H1 (cell line): ENCODE measurements at regions not wholly inside any gene's neighbourhood (a gene's known extent, or its start where the extent isn't known, plus 50 kb on each side); places are given as distances from the start of the nearest gene placed in this dataset.

Source experiments
- CTCF ChIA-PET: fragments of 300-600 bp; sonication (Branson Sonifier 250); formaldehyde crosslinking; loops from one replicate; lab custom pipeline; 2021; ENCODE audit not compliant: partially characterized antibody; lab: Charles Lee
- POLR2A ChIA-PET: fragments of 300-600 bp; sonication (Branson Sonifier 250); formaldehyde crosslinking; loops from one replicate; lab custom pipeline; 2021; ENCODE audit warnings: inconsistent platforms; ENCODE audit not compliant: partially characterized antibody; lab: Charles Lee
- DNase-seq, 2 experiments: peaks; one replicate each; pipeline versions ENCODE4 v3.0.0 to v3.0.0-alpha.2; 2010 to 2022; ENCODE audit warnings: low spot score in 2 of 2, low read depth in 1 of 2, mixed read lengths in 1 of 2
- FAIRE-seq: peaks from 2 replicates; lab custom pipeline; 2011; peaks lifted over from hg19 to GRCh38; lab: Jason Lieb, UNC
- H2AFZ ChIP-seq: 2 replicates; pipeline ENCODE4 v1.8.1; 2012; ENCODE audit warnings: low read length, inconsistent platforms
- H2AK5ac ChIP-seq: 2 replicates; pipeline ENCODE4 v1.6.1; 2013; ENCODE audit warnings: low read depth, low read length
- H2BK120ac ChIP-seq: replicated peaks from 2 replicates; pipeline ENCODE3; 2013; ENCODE audit warnings: low read depth, low read length, inconsistent platforms
- H2BK12ac ChIP-seq: 2 replicates; pipeline ENCODE4 v1.6.1; 2013; ENCODE audit warnings: low read depth, low read length
- H2BK15ac ChIP-seq: 2 replicates; pipeline ENCODE4 v1.6.1; 2013; ENCODE audit warnings: low read length
- H2BK20ac ChIP-seq: 2 replicates; pipeline ENCODE4 v1.6.1; 2013; ENCODE audit warnings: low read length
- H2BK5ac ChIP-seq: 2 replicates; pipeline ENCODE4 v1.6.1; 2013; ENCODE audit warnings: low read depth, low read length
- H3K14ac ChIP-seq: 2 replicates; pipeline ENCODE4 v1.6.1; 2013; ENCODE audit warnings: inconsistent platforms; ENCODE audit not compliant: insufficient read length
- H3K18ac ChIP-seq: 2 replicates; pipeline ENCODE4 v1.6.1; 2013; ENCODE audit warnings: low read length; ENCODE audit errors: extremely low read depth
- H3K23ac ChIP-seq: 2 replicates; pipeline ENCODE4 v1.6.1; 2013; ENCODE audit warnings: inconsistent platforms; ENCODE audit not compliant: insufficient read length
- H3K23me2 ChIP-seq: 2 replicates; pipeline ENCODE4 v1.6.1; 2013; ENCODE audit warnings: low read depth, low read length
- H3K27ac ChIP-seq: 2 replicates; pipeline ENCODE4 v1.6.1; 2011; ENCODE audit warnings: low read depth, low read length, inconsistent platforms
- H3K27me3 ChIP-seq, 4 experiments: replicated peaks in 1 of 4; 1 replicate in 1 of 4; 2 replicates in 3 of 4; pipeline versions ENCODE4 v1.6.1 to v1.8.1; 2011 to 2013; ENCODE audit warnings: low read length in 3 of 4, mild to moderate bottlenecking in 3 of 4, inconsistent platforms in 2 of 4, mixed read lengths in 2 of 4, moderate library complexity in 1 of 4; ENCODE audit not compliant: control insufficient read depth in 3 of 4, insufficient read depth in 3 of 4; ENCODE audit errors: extremely low read depth in 1 of 4
- H3K36me3 ChIP-seq, 4 experiments: 2 replicates each; pipeline versions ENCODE4 v1.6.1 to v1.8.1; 2011 to 2013; ENCODE audit warnings: mild to moderate bottlenecking in 4 of 4, low read length in 3 of 4, moderate library complexity in 2 of 4, control low read depth in 1 of 4, inconsistent platforms in 1 of 4; ENCODE audit not compliant: insufficient read depth in 4 of 4, control insufficient read depth in 2 of 4
- H3K4ac ChIP-seq: replicated peaks from 2 replicates; pipeline ENCODE3; 2013; ENCODE audit warnings: low read length, low read depth, mixed read lengths, inconsistent platforms; ENCODE audit not compliant: insufficient read length
- H3K4me1 ChIP-seq, 4 experiments: replicated peaks in 1 of 4; 1 replicate in 1 of 4; 2 replicates in 3 of 4; pipeline versions ENCODE4 v1.6.1 to v1.8.1; 2011 to 2013; ENCODE audit warnings: low read length in 3 of 4, inconsistent platforms in 2 of 4, mixed read lengths in 1 of 4; ENCODE audit not compliant: insufficient read depth in 4 of 4, control insufficient read depth in 3 of 4
- H3K4me2 ChIP-seq, 2 experiments: 2 replicates each; pipeline versions ENCODE4 v1.6.1 to v1.8.1; 2011 to 2013; ENCODE audit warnings: low read depth in 2 of 2, low read length in 2 of 2, control low read depth in 1 of 2, inconsistent platforms in 1 of 2, mild to moderate bottlenecking in 1 of 2; ENCODE audit not compliant: insufficient read depth in 1 of 2
- H3K4me3 ChIP-seq, 4 experiments: fragments of 200-600, 300-600 bp in 1 of 4; sonication (generic), shearing (Covaris generic), sonication (Bioruptor Twin) in 1 of 4; 2 replicates each; pipeline versions ENCODE4 v1.5.1 to v1.8.1; 2011 to 2016; ENCODE audit warnings: low read length in 4 of 4, low read depth in 3 of 4, control low read depth in 2 of 4, inconsistent platforms in 2 of 4, mild to moderate bottlenecking in 2 of 4, mixed read lengths in 1 of 4, moderate library complexity in 1 of 4; ENCODE audit not compliant: insufficient read depth in 2 of 4; ENCODE audit errors: extremely low read depth in 1 of 4
- H3K56ac ChIP-seq: replicated peaks from 2 replicates; pipeline ENCODE3; 2013; ENCODE audit warnings: low read depth, mild to moderate bottlenecking, mixed read lengths, low read length, inconsistent platforms; ENCODE audit not compliant: insufficient read length
- H3K79me1 ChIP-seq: 2 replicates; pipeline ENCODE4 v1.6.1; 2013; ENCODE audit warnings: low read depth, low read length, control low read depth
- H3K79me2 ChIP-seq, 2 experiments: 2 replicates each; pipeline versions ENCODE4 v1.6.1 to v1.8.1; 2012 to 2013; ENCODE audit warnings: low read length in 2 of 2, mild to moderate bottlenecking in 2 of 2, inconsistent platforms in 1 of 2; ENCODE audit not compliant: insufficient read depth in 2 of 2, control insufficient read depth in 1 of 2
- H3K9ac ChIP-seq, 4 experiments: replicated peaks in 1 of 4; 1 replicate in 1 of 4; 2 replicates in 3 of 4; pipeline versions ENCODE4 v1.6.1 to v1.8.1; 2011 to 2013; ENCODE audit warnings: low read depth in 3 of 4, low read length in 3 of 4, control low read depth in 2 of 4, mild to moderate bottlenecking in 2 of 4, moderate library complexity in 2 of 4, inconsistent platforms in 1 of 4; ENCODE audit errors: extremely low read depth in 1 of 4
- H3K9me3 ChIP-seq, 2 experiments: 2 replicates each; pipeline versions ENCODE4 v1.6.1 to v1.8.1; 2012 to 2013; ENCODE audit warnings: mild to moderate bottlenecking in 2 of 2, moderate library complexity in 2 of 2, control low read depth in 1 of 2, inconsistent platforms in 1 of 2, low read depth in 1 of 2, low read length in 1 of 2, mixed read lengths in 1 of 2; ENCODE audit not compliant: insufficient read depth in 2 of 2
- H4K20me1 ChIP-seq, 2 experiments: replicated peaks in 1 of 2; 2 replicates each; pipeline versions ENCODE3 to v1.8.1; 2011 to 2013; ENCODE audit warnings: inconsistent platforms in 2 of 2, low read length in 2 of 2, mild to moderate bottlenecking in 1 of 2; ENCODE audit not compliant: insufficient read depth in 2 of 2, control insufficient read depth in 1 of 2
- H4K5ac ChIP-seq: 2 replicates; pipeline ENCODE4 v1.6.1; 2013; ENCODE audit warnings: low read length, low read depth, mixed read lengths, inconsistent platforms; ENCODE audit not compliant: insufficient read length
- H4K8ac ChIP-seq: 2 replicates; pipeline ENCODE4 v1.8.0; 2013; ENCODE audit warnings: mild to moderate bottlenecking, moderate library complexity, low read length, inconsistent platforms; ENCODE audit not compliant: insufficient read depth; ENCODE audit errors: extremely low read depth
- H4K91ac ChIP-seq: replicated peaks from 2 replicates; pipeline ENCODE3; 2013; ENCODE audit warnings: low read length, mixed read lengths, inconsistent platforms; ENCODE audit not compliant: insufficient read length
- BCL11A ChIP-seq, 2 experiments: IDR thresholded peaks; one replicate each; pipeline ENCODE4 v1.6.1; 2011; ENCODE audit warnings: low read depth in 2 of 2, low read length in 2 of 2, mild to moderate bottlenecking in 2 of 2
- CTBP2 ChIP-seq: IDR thresholded peaks from 2 replicates; pipeline ENCODE4 v1.7.0; 2011; ENCODE audit warnings: borderline replicate concordance, mild to moderate bottlenecking, moderate library complexity, mixed read lengths, low read length; ENCODE audit not compliant: insufficient read depth, insufficient read length
- HDAC2 ChIP-seq, 2 experiments: fragments of 300-600 bp in 1 of 2; sonication (generic) in 1 of 2; IDR thresholded peaks; 2 replicates each; pipeline ENCODE4 v1.6.1; 2011 to 2012; ENCODE audit warnings: low read depth in 2 of 2, low read length in 2 of 2, mild to moderate bottlenecking in 2 of 2, moderate library complexity in 2 of 2, borderline replicate concordance in 1 of 2, inconsistent platforms in 1 of 2
- JUN ChIP-seq: IDR thresholded peaks from 2 replicates; pipeline ENCODE4 v1.6.1; 2011; ENCODE audit warnings: low read depth, mild to moderate bottlenecking, improper control_type of control experiment, low read length
- JUND ChIP-seq: IDR thresholded peaks from 2 replicates; pipeline ENCODE4 v1.6.1; 2011; ENCODE audit warnings: mild to moderate bottlenecking, improper control_type of control experiment, low read length
- MAX ChIP-seq: IDR thresholded peaks from 2 replicates; pipeline ENCODE4 v1.6.1; 2012; ENCODE audit warnings: inconsistent platforms
- PHF8 ChIP-seq: fragments of 200-600 bp; sonication (generic); conservative IDR thresholded peaks from 2 replicates; pipeline ENCODE4 v1.7.1; 2012; ENCODE audit warnings: low read depth, mild to moderate bottlenecking, inconsistent platforms, low read length, moderate library complexity
- SIX5 ChIP-seq: IDR thresholded peaks from 2 replicates; pipeline ENCODE4 v1.6.1; 2011; ENCODE audit warnings: mild to moderate bottlenecking, low read depth, low read length
- SRF ChIP-seq: IDR thresholded peaks from 2 replicates; pipeline ENCODE4 v1.6.1; 2011; ENCODE audit warnings: mild to moderate bottlenecking, low read depth, low read length, moderate library complexity
- SUZ12 ChIP-seq: fragments of 200-600 bp; sonication (generic); IDR thresholded peaks from 2 replicates; pipeline ENCODE4 v1.6.1; 2012; ENCODE audit warnings: mild to moderate bottlenecking, inconsistent platforms, low read length, moderate library complexity, mixed read lengths
- TAF7 ChIP-seq: optimal IDR thresholded peaks from 2 replicates; pipeline ENCODE3; 2011; ENCODE audit warnings: low read depth, mild to moderate bottlenecking, inconsistent platforms, low read length, moderate library complexity, borderline replicate concordance
- TCF12 ChIP-seq: IDR thresholded peaks from 2 replicates; pipeline ENCODE4 v1.6.1; 2011; ENCODE audit warnings: low read depth, mild to moderate bottlenecking, low read length
- YY1 ChIP-seq: IDR thresholded peaks from 2 replicates; pipeline ENCODE4 v1.6.1; 2011; ENCODE audit warnings: low read depth, mild to moderate bottlenecking, low read length
- ZNF274 ChIP-seq: IDR thresholded peaks from 2 replicates; pipeline ENCODE4 v1.7.0; 2012; ENCODE audit warnings: low read length, borderline replicate concordance; ENCODE audit errors: extremely low read depth
- WGBS, 2 experiments: shearing (Covaris generic) in 1 of 2; methylation state at CpG; one replicate each; pipeline versions ENCODE4 v1.1.6 to v1.1.7; 2013 to 2015; ENCODE audit warnings: low lambda C conversion rate in 2 of 2, mixed read lengths in 2 of 2, inconsistent platforms in 1 of 2, low coverage in 1 of 2, missing lambda C conversion rate in 1 of 2; ENCODE audit not compliant: insufficient replicate concordance in 2 of 2, insufficient coverage in 1 of 2, insufficient read length in 1 of 2; ENCODE audit errors: extremely low coverage in 1 of 2, missing lambda C conversion rate in 1 of 2; 5-methylcytosine and 5-hydroxymethylcytosine counted together

- H3K9ac ChIP-seq, result no peak overlapping the region
- no peak overlapping the region for H3K4me3 ChIP-seq
- no peaks in the 10 kb centered on the region for H4K20me1 ChIP-seq
- H3K23ac ChIP-seq, result no peak overlapping the region
- H2BK5ac ChIP-seq, result no peak overlapping the region
- no peak overlapping the region for H3K4me2 ChIP-seq
- no peak overlapping the region for H4K8ac ChIP-seq
- no peak overlapping the region for H2BK120ac ChIP-seq
- no peak overlapping the region for H2AK5ac ChIP-seq
- no peaks in the 10 kb centered on the region for H3K79me2 ChIP-seq
- no peak for FAIRE-seq
- DNase-seq, result no peak
- H3K23me2 ChIP-seq, result peaks cover 1% of the 10 kb centered on the region; the same call in 1 of the 2 replicates
- H3K14ac ChIP-seq, result no peak overlapping the region
- H3K27me3 ChIP-seq, result no peaks in the 10 kb centered on the region
- peaks cover 0 to 14% (median 4%) of the 10 kb centered on the region in 4 experiments; a peak in 4 of 7 replicates for H3K4me1 ChIP-seq
- no peak overlapping the region for H4K91ac ChIP-seq
- ChIA-PET CTCF (no interaction called here), POLR2A (no interaction called here)
- 85% methylated on average over 4 of the region's 4 CpGs; no CpG with 5 or more reads in 1 of the 2 experiments for WGBS, 2 experiments
- H2BK12ac ChIP-seq, result no peak overlapping the region
- H3K9me3 ChIP-seq, result no peaks in the 10 kb centered on the region
- no peak overlapping the region for H3K18ac ChIP-seq
- no peak overlapping the region for H2BK20ac ChIP-seq
- no peaks in the 10 kb centered on the region; a peak in 1 of 8 replicates for H3K36me3 ChIP-seq
- no peak for TF ChIP-seq SRF
- TF ChIP-seq TCF12, result no peak
- TF ChIP-seq HDAC2 (IDR thresholded peaks at IDR 0.05; ENCODE audit: borderline replicate concordance in 1 of 2, low read depth in 2 of 2, low read length in 2 of 2), result no peak
- TF ChIP-seq TAF7, result no peak
- no peak for TF ChIP-seq ZNF274
- TF ChIP-seq BCL11A (IDR thresholded peaks at IDR 0.05; ENCODE audit: low read depth in 2 of 2, low read length in 2 of 2), result no peak
- TF ChIP-seq PHF8, result no peak
- no peak for TF ChIP-seq JUND
- TF ChIP-seq SIX5, result no peak
- no peak for TF ChIP-seq CTBP2
- no peak for TF ChIP-seq SUZ12
- TF ChIP-seq YY1, result no peak
- TF ChIP-seq MAX, result no peak
- no peak for TF ChIP-seq JUN
- TF ChIP-seq, all 59 proteins: peak for 0
- Histone ChIP-seq H2AFZ (no peak overlapping the region), H4K5ac (no peak overlapping the region), H3K4ac (no peak overlapping the region), H3K56ac (no peak overlapping the region), H2BK15ac (no peak overlapping the region), H3K27ac (no peak overlapping the region), H3K79me1 (no peaks in the 10 kb centered on the region)
These were observed 239.1 kb upstream of the RBFOX1 start for GRCh38 chr16:7093511-7093910.
